ENCODE measurements at regions not wholly inside any gene's neighbourhood (a gene's known extent, or its start where the extent isn't known, plus 50 kb on each side); places are given as distances from the start of the nearest gene placed in this dataset.
A peak's percentile ranks its signal among the peaks of the same experiment; 100 is the strongest.
"Not testable (repeated sequence)": the region's sequence is repeated elsewhere in the genome, so short reads cannot be mapped to it uniquely, and the experiment has no call there.

DNA sequence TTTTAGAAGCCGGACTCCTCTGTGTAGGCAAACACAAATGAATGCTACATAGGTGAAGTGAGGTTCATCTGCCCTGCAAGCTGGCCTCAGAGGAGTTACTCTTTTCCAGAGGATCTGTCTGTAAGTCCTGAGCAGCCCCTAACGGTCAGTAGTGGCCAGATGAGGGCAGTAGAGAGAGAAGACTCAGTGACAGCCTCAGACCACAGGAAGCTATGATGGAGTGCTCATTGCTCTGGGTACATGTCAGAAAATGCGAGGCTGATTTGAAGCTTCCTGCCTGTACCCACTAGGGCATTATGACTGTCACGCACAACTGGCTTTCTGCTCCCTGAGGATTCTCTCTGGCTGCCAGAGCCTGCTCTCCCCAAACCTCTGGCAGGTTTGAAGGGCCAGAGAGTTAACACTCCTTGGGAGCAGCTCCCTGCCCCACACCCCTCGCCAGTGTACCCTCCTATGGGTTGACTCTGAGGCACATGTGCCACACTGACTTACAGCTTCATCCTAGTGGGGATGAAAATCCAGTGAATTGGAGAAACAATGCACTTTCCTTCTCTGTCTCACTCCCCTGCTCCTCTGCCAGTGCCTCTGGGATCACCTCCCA lies 141.5 kb downstream of the GABRG2 start:
- peak; percentile 8 for DNase-seq (ENCODE audit: low read depth)

DNA sequence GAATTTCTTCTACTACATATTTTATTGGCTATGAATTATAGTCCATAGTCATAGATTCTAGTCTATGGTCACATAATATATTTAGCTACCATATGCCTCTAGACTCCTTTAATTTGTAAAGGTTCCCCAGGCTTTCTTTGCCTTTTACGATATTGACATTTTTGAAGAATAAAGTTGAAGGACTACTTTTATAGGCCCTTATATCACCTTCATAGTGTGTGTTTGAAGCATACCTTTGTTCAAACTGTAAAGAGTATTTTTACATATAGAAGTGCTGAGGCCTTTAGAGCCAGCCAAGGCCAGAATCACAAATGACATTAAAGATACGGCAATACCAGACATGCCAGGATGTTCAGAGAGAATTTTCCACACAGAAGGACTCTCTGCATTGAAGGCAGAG lies 147.0 kb downstream of the GABRG2 start:
- DNase-seq (ENCODE audit: low read depth), result no peak

- no peak for DNase-seq (ENCODE audit: low read depth)
Measured at GRCh38 chr5:162217037-162217436, 149.5 kb downstream of the GABRG2 start.

- no peak for DNase-seq (ENCODE audit: low read depth)
Measured at GRCh38 chr5:162221910-162222309, 154.3 kb downstream of the GABRG2 start.

- no peak for DNase-seq (ENCODE audit: low read depth)
Measured at GRCh38 chr5:162227075-162227474, 159.5 kb downstream of the GABRG2 start.

- DNase-seq (ENCODE audit: low read depth), result no peak
Measured at GRCh38 chr5:162230348-162230747, 162.8 kb downstream of the GABRG2 start.

GRCh38 chr5:162231522-162231921 lies 163.9 kb downstream of the GABRG2 start:
- DNase-seq (ENCODE audit: low read depth), result no peak

GRCh38 chr5:162240734-162241133 lies 173.2 kb downstream of the GABRG2 start:
- no peak for DNase-seq (ENCODE audit: low read depth)

- DNase-seq (ENCODE audit: low read depth), result no peak
Measured at GRCh38 chr5:162242416-162242815, 174.8 kb downstream of the GABRG2 start.

- no peak for DNase-seq (ENCODE audit: low read depth)
Measured at GRCh38 chr5:162243651-162244050, 176.1 kb downstream of the GABRG2 start.

DNA sequence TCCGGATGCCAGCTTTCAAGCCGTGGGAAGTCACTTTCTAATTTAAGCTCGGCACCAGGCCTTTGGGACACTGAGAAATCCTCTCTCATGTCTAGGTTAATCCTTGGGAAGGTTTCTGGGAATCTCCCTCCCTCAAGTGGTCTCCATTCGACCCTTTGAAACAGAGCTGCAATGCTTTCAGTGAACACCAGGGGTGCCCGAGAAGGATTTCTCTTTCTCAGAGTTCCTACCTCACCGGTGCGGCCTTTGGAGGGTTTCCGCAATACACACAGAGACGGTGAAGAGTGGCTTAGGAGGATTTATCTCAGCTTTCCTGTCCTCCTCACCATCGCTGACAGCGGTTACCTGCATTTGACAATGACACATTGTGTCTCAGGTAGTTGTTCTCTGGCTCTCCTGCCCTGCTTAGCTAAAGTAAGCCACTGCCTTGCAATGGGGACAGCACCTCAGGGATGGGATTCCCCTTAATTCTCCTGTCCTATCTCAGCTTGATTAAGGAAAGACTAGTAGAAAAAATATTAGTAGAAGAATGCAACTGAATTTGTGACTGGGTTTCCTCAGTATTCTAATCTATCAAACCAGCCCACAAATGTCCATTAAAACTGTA lies 180.6 kb downstream of the GABRG2 start:
- DNase-seq (ENCODE audit: low read depth), result no peak

GRCh38 chr5:162256711-162257110 lies 189.1 kb downstream of the GABRG2 start:
- no peak for DNase-seq (ENCODE audit: low read depth)

GRCh38 chr5:162268694-162269481 lies 201.3 kb downstream of the GABRG2 start:
- DNase-seq (ENCODE audit: low read depth), result no peak

- no peak for DNase-seq (ENCODE audit: low read depth)
Measured at GRCh38 chr5:162272417-162272816, 204.8 kb downstream of the GABRG2 start.

DNA sequence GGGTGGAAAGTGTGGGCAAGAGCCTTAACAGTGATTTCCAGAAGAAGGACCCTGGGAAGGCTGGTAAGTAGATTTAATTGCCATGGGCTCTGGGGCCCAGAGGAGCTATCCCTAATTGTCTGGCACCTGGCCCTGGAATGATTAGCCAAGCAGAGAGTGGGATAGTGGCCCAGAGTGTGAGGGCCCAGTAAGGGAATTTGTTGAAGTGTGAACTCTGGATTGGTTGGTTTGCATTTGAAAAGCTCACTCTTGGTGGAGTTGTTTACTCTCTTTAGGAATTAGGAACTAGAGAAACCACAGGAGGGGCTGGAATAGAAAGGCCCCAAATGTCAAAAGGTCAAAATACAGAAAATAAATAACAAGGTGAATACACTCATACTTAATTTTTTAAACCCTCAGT lies 207.1 kb downstream of the GABRG2 start:
- no peak for DNase-seq (ENCODE audit: low read depth)

DNA sequence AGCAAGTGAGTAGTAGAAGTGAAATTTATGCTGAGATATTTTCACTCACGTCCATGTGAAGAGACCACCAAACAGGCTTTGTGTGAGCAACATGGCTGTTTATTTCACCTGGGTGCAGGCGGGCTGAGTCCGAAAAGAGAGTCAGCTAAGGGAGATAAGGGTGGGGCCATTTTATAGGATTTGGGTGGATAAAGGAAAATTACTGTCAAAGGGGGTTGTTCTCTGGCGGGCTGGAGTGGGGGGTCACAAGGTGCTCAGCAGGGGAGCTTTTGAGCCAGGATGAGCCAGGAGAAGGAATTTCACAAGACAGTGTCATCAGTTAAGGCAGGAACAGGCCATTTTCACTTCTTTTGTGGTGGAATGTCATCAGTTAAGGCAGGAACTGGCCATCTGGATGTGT lies 207.8 kb downstream of the GABRG2 start:
- DNase-seq (ENCODE audit: low read depth), result not testable (repeated sequence)

GRCh38 chr5:162282191-162282590 lies 214.6 kb downstream of the GABRG2 start:
- no peak for DNase-seq (ENCODE audit: low read depth)

DNA sequence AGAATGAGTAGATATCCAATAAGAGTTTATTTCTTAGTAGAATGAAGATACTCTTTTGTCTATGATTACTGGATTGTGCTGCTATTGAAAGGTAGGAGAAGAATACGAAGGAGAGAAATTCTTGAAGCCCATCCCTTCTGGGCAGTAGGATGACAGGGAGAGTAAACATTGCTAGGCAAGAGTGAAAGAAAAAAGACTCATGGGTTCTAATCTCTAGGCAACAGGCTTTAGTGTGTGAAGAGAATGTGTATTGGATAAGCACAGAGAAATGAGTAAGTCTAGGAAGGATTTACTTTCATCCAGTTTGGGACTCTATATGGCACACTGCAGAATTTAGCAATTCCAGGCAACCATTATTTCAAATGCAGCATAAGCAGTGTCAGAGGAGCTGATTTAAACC lies 216.0 kb downstream of the GABRG2 start:
- DNase-seq (ENCODE audit: low read depth), result no peak

GRCh38 chr5:162288647-162289296 lies 221.2 kb downstream of the GABRG2 start:
- DNase-seq (ENCODE audit: low read depth), result no peak

GRCh38 chr5:162289489-162289888 lies 221.9 kb downstream of the GABRG2 start:
- no peak for DNase-seq (ENCODE audit: low read depth)

DNA sequence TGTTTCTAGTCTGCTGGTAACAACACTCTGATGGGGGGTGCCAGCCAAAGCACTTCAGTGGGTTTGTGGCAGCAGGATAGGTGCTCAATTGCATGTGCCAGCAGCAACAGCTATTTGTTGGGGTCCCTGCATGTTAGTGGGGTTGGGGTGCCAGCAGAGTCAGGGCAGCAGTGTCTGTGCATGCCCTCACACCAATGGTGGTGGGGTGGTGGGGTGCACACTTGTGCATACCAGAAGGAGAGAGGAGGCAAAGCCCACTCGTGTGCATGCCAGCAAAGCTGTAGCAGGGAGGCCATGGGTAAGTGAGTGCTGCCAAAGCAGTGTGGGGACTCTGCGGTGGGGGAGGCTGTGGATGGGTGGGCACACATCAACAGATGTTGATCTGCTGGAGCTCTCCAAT lies 232.2 kb downstream of the GABRG2 start:
- DNase-seq (ENCODE audit: low read depth), result no peak

GRCh38 chr5:162301356-162301755 lies 233.8 kb downstream of the GABRG2 start:
- DNase-seq (ENCODE audit: low read depth), result no peak

DNA sequence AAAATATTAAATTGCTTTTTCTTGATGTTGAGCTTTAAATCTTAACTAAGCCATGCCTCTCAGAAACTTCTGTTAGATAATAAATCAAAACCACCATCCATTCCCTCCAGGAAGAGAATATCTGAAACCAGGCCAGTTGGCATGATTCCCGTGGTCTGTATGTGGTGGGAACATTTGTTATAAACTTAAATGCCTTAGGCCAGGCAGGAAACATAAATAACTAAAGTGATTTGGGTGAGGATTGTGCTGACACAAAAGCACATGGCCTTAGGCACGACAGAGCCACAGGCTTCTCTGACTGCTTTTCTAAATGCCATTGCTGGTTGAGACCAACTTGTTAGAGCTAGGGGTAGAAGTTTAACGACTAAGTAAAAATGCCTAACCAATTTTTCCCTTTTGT lies 255.9 kb downstream of the GABRG2 start:
- DNase-seq (ENCODE audit: low read depth), result no peak
